Vagina (tissue), 2 donors: ENCODE measurements at regions not wholly inside any gene's neighbourhood (a gene's known extent, or its start where the extent isn't known, plus 50 kb on each side); places are given as distances from the start of the nearest gene placed in this dataset.

Source experiments
- POLR2AphosphoS5 ChIP-seq, 2 donors: sonication (generic); formaldehyde crosslinking; IDR thresholded peaks; one replicate each; pipeline ENCODE4 v1.9.0; 2017; ENCODE audit warnings: antibody characterized with exemption in 2 of 2, mild to moderate bottlenecking in 2 of 2, low read depth in 1 of 2; ENCODE audit not compliant: insufficient read depth in 1 of 2
- TF ChIP-seq, protein P1 (sequence below), 3 experiments: fragments of 450-650 bp in 2 of 3; fragments of 200-600 bp in 1 of 3; sonication (generic) in 1 of 3; IDR thresholded peaks; one replicate each; pipeline ENCODE4 v1.5.1; 2017 to 2019; ENCODE audit warnings: antibody characterized with exemption in 3 of 3, mild to moderate bottlenecking in 2 of 3, moderate library complexity in 2 of 3

DNA sequence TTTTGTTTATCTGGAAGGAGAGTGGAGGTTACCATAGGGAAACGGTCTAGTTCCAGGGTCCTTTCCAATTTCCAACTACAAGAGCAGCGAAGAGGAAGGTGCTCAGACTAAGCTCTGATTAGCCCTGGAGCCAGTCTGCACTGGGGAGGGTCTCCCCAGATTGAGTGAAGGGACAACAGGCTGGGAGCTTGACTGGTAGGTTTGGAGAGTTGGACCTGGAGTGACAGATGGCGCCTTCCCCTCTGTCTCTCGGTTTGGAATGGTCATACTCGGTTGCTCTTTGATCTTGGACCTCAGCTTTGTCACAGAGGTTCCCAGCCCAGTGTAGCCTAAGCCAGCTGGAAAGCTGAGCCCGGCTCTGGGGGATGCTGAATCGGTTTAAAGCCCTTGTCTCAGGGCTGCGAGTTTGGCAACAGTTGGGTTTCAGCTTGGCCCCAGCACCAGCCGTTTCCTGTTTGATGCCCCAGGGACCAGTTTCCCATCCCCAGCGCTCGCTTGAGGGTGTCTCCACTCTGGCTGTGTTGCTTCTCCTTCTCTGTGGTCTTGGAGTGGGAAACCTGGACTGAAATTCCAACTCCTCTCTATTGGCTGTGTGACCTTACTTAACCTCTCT is 53.1 kb upstream of the ULK4 start:
- TF ChIP-seq POLR2AphosphoS5 (IDR thresholded peaks at IDR 0.05; ENCODE audit: insufficient read depth in 1 of 2, low read depth in 1 of 2) = no peak
- TF ChIP-seq, protein P1, sequence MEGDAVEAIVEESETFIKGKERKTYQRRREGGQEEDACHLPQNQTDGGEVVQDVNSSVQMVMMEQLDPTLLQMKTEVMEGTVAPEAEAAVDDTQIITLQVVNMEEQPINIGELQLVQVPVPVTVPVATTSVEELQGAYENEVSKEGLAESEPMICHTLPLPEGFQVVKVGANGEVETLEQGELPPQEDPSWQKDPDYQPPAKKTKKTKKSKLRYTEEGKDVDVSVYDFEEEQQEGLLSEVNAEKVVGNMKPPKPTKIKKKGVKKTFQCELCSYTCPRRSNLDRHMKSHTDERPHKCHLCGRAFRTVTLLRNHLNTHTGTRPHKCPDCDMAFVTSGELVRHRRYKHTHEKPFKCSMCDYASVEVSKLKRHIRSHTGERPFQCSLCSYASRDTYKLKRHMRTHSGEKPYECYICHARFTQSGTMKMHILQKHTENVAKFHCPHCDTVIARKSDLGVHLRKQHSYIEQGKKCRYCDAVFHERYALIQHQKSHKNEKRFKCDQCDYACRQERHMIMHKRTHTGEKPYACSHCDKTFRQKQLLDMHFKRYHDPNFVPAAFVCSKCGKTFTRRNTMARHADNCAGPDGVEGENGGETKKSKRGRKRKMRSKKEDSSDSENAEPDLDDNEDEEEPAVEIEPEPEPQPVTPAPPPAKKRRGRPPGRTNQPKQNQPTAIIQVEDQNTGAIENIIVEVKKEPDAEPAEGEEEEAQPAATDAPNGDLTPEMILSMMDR (IDR thresholded peaks at IDR 0.05) = no peak
